HG03442 (cell line): ENCODE measurements at regions not wholly inside any gene's neighbourhood (a gene's known extent, or its start where the extent isn't known, plus 50 kb on each side); places are given as distances from the start of the nearest gene placed in this dataset.
"Not testable (repeated sequence)": the region's sequence is repeated elsewhere in the genome, so short reads cannot be mapped to it uniquely, and the experiment has no call there.

Experiments
- ATAC-seq: cut with Tn5 transposase; IDR thresholded peaks from one replicate; pipeline ENCODE4 v1.9.1; 2021; ENCODE audit warnings: mild to moderate bottlenecking, moderate library complexity; ENCODE audit not compliant: unreplicated experiment

DNA sequence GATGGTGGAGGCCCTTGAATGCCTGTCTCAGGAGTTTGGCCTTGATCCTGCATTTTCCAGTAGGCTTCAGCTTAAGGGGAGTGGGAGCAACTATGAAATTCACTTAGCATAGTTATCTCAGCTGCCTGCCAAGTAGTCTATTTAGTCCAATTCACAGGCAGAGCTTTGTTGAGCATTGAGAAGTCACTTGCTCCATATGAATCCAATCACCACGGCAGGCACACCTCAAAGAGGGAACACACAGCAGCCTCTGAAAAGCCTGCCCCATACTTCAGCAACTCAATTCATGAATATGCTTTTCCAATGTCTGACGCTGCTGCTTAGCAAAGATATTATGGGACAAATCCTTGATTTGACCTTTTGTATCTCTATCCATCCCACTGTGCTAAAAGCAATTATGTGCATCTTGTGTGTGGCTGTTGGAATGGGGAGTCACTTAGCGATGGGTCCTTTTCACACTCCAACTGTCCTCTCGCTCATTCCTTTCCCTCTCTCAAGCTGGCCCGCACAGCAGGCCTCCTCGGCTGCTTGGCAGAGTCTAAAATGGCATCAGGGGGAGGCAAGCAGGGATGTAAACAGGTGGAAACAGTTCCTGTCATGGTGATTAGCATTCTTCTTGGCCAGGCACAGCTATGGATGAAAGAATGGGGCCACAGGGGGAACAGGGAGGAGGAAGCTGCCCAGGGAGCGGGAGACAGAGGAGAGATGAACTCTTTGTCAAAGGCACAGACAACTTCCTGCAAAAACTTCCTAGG, 56.0 kb upstream of the LRPPRC start:
- no peak for ATAC-seq

DNA sequence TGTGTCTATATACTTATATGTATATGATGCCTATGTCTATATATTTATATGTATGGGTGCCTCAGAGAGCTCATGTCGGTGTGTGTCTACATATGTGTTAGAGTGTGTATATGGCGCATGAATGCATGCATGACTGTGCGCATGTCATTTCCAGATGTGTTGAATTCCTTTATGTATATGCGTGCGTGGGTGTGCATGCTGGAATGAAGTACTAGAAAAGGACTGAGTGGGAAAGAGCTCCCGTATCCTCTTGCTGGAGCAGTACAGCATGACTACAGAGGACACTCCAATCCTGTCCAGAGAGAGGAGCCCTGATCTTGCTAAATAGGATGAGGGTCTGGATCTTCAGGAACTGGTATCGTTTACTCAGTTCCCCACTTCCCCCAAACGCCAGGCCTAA, 56.8 kb upstream of the LRPPRC start:
- ATAC-seq = no peak

DNA sequence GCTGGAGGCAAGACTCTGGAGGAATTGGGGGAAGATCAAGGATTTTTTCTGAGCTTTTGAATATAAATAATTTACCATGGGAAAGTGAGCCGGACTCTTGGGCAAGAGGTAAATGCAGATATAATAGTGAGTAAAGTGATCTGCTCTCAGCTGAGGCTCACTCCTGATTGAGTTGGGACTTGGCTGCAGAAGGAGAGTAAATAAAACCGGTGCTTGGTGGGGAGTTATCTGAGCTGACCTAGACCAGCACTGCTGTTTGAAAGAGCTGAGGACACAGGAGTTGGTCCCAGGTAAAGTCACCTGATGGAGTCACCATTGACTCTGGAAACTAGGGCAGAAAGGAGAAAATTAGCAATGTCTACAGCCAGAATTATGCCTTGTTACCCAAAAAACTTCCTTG, 57.3 kb upstream of the LRPPRC start:
- no peak for ATAC-seq

DNA sequence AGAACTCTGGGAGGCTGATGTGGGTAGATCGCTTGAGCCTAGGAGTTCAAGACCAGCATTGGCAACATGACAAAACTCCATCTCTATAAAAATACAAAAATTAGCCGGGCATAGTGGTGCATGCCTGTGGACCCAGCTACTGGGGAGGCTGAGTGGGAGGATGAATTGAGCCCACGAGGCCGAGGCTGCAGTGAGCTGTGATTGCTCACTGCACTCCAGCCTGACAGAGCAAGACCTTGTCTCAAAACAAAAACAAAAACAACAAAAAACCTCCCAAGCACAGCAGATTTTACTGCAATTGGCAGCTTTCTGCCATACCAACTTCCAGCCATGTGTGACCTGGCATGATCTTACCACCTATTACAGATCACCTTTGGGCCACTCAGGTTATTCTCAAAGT, 57.7 kb upstream of the LRPPRC start:
- no peak for ATAC-seq

DNA sequence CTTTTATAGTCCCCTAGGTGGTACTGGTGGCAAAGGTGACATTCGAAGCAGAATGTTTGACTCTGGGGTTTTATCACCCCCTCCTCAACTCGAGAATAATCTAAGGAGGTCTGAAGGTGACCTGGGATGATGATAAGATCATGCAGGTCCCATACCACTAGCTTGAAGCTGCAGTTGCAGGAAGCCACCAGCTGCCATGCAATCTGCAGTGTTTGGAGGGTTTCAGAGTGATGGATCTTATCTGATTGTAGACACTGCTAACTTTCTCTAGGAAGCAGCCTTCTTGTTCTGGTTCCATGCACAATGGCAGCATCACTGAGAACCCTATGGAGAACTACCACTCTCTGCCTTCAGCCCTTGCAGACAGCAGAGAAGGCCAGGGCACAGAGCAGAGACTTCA, 59.4 kb upstream of the LRPPRC start:
- ATAC-seq = no peak

DNA sequence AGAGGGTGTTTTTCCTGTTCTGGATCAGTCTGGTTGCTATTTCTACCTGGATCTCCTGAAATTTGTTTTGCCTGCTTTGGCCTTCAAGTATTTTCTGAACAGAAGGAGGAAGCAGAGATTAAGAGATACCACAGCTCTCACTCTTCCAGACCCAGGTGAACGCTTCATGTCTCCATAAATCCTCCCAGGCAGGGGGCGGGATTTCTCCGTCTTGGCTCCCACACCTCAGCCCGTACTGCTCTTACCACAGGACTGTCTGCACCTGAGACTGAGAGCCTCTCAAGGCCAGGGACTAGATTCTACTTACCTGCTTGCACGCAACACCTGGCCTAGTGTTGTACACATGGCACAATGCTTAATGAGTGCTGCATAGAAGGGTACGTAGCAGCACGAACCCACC, 59.9 kb upstream of the LRPPRC start:
- ATAC-seq = no peak

DNA sequence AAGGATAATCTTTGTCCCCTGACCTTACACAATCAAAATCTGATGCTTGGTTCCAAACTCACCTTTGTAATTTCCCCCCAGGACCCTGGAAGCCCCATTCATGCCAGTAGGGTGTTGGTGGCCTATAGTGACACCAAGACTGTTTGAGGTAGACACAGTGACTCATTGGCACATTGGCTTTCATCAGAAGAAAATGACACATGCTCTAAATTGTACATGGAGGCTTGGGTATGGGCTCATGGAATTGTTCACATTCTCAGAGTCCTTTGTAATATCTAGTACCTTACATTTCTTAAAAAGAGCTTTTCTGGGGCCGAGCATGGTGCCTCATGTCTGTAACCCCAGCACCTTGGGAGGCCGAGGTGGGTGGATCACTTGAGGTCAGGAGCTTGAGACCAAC, 61.2 kb upstream of the LRPPRC start:
- ATAC-seq = no peak

DNA sequence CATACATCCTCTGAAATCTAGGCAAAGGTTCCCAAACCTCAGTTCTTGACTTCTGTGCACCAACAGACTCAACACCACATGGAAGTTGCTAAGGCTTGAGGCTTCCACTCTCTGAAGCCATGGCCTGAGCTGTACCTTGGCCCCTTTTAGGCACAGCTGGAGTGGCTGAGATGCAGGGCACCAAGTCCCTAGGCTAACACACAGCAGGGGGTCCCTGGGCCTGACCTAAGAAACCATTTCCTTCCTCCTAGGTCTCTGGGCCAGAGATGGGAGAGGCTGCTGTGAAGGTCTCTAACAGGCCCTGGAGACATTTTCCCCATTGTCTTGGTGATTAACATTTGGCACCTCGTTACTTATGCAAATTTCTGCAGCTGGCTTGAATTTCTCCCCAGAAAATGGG, 64.5 kb upstream of the LRPPRC start:
- not testable (repeated sequence) for ATAC-seq

DNA sequence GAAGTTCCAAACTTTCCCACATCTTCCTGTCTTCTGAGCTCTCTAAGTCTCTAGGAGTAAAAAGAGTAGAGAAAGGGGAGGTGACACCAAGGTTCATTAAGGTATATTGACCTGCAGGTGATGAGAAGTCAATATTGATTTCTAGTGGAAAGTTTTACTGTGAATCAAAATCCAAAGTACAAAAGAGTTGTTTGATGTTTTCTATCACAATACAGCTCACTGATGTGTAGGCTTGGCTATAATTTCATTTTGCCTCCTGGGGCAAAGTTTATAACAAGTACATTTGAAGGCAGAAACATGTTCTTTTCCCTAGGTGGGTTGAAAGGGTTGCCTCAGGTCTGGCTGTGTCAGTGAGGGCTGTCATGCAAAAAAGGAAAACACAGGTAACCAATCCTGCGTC, 65.2 kb upstream of the LRPPRC start:
- no peak for ATAC-seq

DNA sequence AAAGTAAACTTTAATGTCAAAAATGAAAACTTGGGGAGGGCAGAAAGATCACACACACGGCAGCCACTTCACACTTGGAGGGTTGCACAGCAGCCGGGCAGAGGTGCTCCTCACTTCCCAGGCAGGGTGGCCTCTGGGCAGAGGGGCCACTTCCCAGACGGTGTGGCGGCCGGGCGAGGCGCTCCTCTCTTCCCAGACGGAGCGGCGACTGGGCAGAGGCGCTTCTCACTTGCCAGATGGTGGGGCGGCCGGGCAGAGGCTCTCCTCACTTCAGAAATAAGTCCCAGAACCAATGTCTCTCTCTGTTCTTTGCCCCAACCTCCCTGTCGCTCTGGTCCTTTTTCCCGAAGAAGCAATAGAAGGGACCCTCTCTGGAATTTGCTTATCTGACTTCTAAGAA, 65.7 kb upstream of the LRPPRC start:
- ATAC-seq = no peak

DNA sequence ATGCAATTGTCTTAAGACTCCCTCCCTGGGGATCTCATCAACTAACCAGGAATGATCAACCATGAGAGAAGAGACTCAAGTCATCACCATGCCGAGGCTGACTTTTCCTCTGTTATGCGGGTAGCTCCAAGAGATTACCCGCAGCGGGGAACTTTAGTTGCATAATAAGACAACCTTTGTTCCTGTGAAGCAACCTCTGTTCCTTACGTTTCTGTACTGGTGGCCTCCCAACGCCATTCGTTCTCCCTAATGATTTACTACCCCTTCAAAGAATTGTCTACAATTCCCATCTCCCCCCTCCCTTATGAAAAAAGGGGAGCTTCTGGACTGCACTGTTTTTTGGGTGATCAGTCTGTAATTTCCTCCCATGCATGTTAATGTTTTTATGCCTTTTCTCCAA, 66.1 kb upstream of the LRPPRC start:
- ATAC-seq = no peak

DNA sequence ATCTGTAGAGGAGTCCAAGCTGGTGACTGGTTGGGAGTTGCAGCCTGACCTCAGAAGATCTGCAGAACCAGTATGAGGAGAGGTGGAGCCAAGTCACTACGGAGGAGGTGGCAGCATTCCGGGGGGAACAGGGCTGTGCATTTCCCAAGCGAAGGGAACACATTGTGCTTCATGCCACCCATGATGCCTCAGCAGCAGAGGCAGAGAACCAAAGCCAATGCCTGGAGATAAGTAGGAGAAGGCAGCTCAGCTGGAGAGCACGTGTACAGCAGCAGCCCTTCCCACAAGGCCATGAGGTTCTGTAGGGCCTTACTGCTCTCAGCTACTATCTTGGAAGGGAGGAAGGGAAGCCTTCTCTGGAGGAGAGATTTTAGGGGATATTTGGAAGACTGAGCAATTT, 67.2 kb upstream of the LRPPRC start:
- no peak for ATAC-seq

DNA sequence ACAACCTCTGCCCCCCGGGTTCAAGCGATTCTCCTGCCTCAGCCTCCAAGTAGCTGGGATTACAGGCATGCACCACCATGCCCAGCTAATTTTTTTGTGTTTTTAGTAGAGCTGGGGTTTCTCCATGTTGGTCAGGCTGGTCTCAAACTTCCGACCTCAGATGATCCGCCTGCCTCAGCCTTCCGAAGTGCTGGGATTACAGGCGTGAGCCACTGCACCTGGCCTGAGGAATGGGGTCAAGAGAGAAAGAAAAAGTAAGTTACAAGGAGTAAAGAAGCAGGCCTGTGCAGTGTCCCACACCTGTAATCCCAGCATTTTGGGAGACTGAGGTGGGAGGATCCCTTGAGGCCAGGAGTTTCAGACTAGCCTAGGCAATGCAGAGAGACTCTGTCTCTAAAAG, 68.5 kb upstream of the LRPPRC start:
- ATAC-seq = not testable (repeated sequence)

DNA sequence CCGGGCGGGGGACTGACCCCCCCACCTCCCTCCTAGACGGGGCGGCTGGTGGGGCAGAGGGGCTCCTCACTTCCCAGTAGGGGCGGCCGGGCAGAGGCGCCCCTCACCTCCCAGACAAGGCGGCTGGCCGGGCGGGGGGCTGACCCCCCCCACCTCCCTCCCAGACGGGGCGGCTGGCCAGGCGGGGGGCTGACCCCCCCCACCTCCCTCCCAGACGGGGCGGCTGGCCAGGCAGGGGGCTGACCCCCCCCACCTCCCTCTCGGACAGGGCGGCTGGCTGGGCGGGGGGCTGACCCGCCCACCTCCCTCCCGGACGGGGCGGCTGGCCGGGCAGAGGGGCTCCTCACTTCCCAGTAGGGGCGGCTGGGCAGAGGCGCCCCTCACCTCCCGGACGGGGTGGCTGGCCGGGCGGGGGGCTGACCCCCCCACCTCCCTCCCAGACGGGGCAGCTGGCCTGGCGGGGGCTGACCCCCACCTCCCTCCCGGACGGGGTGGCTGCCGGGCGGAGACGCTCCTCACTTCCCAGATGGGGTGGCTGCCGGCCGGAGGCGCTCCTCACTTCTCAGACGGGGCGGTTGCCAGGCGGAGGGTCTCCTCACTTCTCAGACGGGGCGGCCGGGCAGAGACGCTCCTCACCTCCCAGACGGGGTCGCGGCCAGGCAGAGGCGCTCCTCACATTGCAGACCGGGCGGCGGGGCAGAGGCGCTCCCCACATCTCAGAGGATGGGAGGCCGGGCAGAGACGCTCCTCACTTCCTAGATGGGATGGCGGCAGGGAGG, 71.4 kb upstream of the LRPPRC start:
- not testable (repeated sequence) for ATAC-seq

DNA sequence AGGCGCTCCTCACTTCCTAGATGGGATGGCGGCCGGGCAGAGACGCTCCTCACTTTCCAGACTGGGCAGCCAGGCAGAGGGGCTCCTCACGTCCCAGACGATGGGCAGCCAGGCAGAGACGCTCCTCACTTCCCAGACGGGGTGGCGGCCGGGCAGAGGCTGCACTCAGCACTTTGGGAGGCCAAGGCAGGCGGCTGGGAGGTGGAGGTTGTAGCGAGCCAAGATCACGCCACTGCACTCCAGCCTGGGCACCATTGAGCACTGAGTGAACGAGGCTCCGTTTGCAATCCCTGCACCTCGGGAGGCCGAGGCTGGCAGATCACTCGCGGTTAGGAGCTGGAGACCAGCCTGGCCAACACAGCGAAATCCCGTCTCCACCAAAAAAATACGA, 72.0 kb upstream of the LRPPRC start:
- not testable (repeated sequence) for ATAC-seq

DNA sequence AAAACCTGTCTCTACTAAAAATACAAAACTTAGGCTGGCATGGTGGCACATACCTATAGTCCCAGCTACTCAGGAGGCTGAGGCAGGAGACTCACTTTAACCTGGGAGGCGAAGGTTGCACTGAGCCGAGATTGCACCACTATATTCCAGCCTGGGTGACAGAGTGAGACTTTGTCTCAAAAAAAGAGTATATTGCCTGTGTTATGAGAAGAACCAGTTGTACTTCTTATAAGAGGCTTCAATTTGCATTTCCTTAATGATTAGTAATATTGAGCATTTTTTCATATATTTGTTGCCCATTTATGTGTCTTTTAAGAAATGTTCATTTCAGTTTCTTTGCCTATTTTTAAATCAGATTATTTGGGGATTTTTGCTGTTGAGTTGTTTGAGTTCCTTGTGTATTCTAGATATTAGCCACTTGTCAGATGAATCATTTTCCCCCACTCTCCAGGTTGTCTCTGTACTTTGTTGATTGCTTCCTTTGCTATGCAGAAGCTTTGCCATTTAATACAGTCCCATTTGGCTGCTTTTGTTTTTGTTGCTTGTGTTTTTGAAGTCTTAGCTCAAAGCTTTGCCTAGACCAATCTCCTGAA, 75.8 kb upstream of the LRPPRC start:
- ATAC-seq = peak; percentile 52

DNA sequence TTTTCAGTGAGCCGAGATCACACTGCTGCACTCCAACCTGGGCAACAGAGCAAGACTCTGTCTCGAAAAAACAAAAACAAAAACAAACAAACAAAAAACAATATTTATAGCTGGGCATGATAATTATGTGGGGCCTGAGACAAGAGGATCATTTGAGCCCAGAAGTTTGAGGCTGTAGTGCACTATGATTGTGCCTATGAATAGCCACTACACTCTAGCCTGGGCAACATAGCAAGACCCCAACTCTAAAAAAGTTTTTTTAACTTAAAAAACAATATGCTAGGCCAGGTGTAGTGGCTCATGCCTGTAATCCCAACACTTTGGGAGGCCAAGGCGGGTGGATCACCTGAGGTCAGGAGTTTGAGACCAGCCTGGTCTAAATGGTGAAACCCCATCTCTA, 77.9 kb upstream of the LRPPRC start:
- ATAC-seq = not testable (repeated sequence)

DNA sequence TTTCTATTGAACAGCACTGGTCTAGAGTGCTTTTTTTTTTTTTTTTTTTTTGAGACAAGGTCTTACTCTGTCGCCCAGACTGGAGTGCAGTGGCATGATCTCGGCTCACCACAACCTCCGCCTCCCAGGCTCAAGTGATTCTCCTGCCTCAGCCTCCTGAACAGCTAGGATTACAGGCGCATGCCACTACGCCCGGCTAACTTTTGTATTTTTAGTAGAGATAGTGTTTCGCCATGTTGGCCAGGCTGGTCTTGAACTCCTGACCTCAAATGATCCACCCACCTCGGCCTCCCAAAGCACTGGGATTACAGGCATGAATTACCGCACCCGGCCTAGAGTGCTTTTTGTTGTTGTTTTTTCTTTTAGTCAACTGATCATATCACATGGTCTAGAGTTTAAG, 79.0 kb upstream of the LRPPRC start:
- ATAC-seq = not testable (repeated sequence)

DNA sequence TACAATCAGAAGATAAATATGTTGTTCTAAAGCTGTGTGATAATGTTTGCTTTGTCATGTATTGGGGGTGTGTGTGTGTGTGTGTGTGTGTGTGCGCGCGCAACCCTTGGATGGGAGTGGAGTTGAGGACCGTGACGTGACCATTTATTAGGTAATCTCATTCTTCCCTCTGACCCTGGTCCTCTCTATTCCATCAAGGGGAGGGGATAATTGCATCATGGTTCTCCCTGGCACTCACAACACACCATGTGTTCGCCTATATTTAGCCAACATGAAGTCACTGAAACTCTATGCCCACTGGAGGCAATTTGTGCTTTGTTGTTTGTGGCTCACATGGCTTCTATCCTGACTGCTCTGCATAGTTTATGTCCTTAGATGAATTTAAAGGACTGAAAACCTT, 79.8 kb upstream of the LRPPRC start:
- no peak for ATAC-seq

DNA sequence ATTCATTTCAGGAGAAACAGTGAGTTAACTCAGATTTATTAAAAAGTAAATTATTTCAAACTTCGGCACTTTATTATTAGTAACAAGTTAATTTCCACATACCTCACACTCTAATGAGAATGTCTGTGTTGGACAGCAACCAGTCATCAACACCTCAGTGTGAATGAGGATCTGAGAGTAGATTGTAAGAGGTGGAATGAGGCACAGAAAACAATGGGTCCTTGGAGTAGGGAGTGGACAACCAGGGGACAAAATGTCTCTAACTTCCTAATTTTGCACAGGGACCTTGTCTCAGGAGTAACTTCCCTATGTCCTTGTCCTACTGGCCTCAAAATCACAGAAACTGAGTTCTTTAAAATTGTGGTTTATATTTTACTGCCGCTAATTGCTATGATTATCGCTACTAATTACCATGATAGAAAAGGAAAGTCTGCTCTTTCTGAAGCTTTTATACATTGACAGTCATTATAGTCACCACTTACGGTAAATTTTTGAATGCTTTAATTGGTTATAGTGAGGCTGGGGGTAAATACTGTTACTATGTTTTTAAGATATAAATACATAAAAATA, 82.2 kb upstream of the LRPPRC start:
- ATAC-seq = no peak

DNA sequence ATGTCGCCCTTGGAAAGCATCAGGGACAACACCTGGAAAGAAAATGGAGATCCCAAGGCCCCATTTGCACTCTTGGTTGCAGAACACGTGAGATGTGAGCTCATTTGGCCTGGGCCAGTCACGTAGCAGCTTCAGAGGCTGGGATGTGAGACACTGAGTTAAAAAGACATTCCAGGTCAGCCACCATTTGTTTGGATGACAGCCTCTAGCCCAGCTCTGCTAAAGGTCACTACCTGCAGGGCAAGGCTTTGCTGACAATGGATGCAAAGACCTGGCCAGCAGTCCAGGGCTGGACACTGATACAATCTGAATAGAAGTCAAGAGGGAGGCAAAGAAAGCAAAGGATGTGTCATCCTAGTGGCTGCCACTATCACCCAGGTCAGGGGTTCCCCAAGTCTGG, 83.9 kb upstream of the LRPPRC start:
- no peak for ATAC-seq

DNA sequence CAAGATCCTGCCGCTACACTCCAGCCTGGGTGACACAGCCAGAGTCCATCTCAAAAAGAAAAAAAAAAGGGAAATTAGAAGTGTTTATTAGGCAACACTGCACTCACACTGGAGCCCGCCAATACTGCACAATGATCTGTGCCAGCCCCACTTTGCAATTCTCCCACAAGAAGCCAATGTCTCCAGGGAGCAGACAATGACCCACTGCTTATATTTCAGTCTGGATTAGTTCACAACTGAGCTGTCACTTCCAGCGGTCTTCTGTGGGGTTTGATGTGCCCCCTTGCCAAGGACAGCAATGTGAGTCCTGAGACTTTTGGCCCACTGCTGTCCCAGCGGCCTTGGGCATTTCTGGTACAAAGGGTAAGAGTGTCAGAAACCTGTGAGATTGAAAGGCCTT, 85.6 kb upstream of the PPM1B start:
- ATAC-seq = no peak
